ENCODE measurements at regions not wholly inside any gene's neighbourhood (a gene's known extent, or its start where the extent isn't known, plus 50 kb on each side); places are given as distances from the start of the nearest gene placed in this dataset.

DNA sequence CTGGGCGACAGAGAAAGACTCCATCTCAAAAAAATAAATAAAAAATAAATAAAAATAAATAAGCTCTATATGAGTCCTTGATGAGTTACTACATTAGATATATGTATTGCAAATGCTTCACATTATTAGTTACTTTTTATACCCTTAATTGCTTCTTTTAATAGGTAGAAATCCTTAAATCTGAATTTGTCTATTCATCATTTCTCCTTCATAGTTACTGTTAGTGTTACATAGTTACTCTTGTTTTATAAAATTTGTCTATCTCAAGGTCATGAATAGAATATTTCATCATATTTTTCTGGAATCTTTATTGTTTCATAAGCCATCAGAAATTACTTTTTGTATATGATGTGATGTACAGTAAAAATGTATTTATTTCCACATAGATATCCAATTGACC, 1624.8 kb upstream of the FLRT2 start:
- Mint-ChIP-seq H3K36me3 (no peaks in the 10 kb centered on the region), H3K27ac (no peak overlapping the region), H3K4me3 (no peak overlapping the region), H3K4me1 (no peaks in the 10 kb centered on the region), H3K9me3 (peaks cover 3 to 9% of the 10 kb centered on the region in 2 donors), H3K27me3 (ENCODE audit: low read depth in 2 of 2) (no peaks in the 10 kb centered on the region)
- Histone ChIP-seq H3K27me3 (ENCODE audit: control insufficient read depth, insufficient read depth, low read length) (no peaks in the 10 kb centered on the region), H3K4me3 (ENCODE audit: low read length) (no peak overlapping the region), H3K27ac (ENCODE audit: low read length) (no peak overlapping the region), H3K9me3 (ENCODE audit: control insufficient read depth, insufficient read depth, low read length) (no peaks in the 10 kb centered on the region), H3K36me3 (ENCODE audit: control insufficient read depth, insufficient read depth, low read length) (no peaks in the 10 kb centered on the region), H3K4me1 (ENCODE audit: control insufficient read depth, insufficient read depth, low read length) (no peaks in the 10 kb centered on the region)
- DNase-seq (no peak), ATAC-seq (no peak)
- intact Hi-C loops (cut with micrococcal nuclease): no loop called here
- no peak for TF ChIP-seq CTCF (IDR thresholded peaks at IDR 0.05)
- no CpG with 5 or more reads among the region's 1 CpG for WGBS (ENCODE audit: insufficient coverage)

- ATAC-seq: no peak
- Mint-ChIP-seq H3K9me3 (peaks cover 3 to 9% of the 10 kb centered on the region in 2 donors), H3K4me3 (no peak overlapping the region), H3K4me1 (no peaks in the 10 kb centered on the region), H3K36me3 (no peaks in the 10 kb centered on the region), H3K27me3 (ENCODE audit: low read depth in 2 of 2) (no peaks in the 10 kb centered on the region), H3K27ac (no peak overlapping the region)
- intact Hi-C loops (cut with micrococcal nuclease): no loop called here
- no peaks in the 10 kb centered on the region for H3K4me1 ChIP-seq (ENCODE audit: control insufficient read depth, insufficient read depth, low read length)
- no peaks in the 10 kb centered on the region for H3K36me3 ChIP-seq (ENCODE audit: control insufficient read depth, insufficient read depth, low read length)
- TF ChIP-seq CTCF (IDR thresholded peaks at IDR 0.05): no peak
- H3K27me3 ChIP-seq (ENCODE audit: control insufficient read depth, insufficient read depth, low read length): no peaks in the 10 kb centered on the region
- DNase-seq: no peak
- H3K4me3 ChIP-seq (ENCODE audit: low read length): no peak overlapping the region
- H3K9me3 ChIP-seq (ENCODE audit: control insufficient read depth, insufficient read depth, low read length): no peaks in the 10 kb centered on the region
- WGBS (ENCODE audit: insufficient coverage): 87% methylated on average over 3 of the region's 3 CpGs
- H3K27ac ChIP-seq (ENCODE audit: low read length): no peak overlapping the region
Measured at GRCh38 chr14:83908419-83908818, 1621.5 kb upstream of the FLRT2 start.

- Histone ChIP-seq H3K4me3 (ENCODE audit: low read length) (no peak overlapping the region), H3K27me3 (ENCODE audit: control insufficient read depth, insufficient read depth, low read length) (no peaks in the 10 kb centered on the region), H3K9me3 (ENCODE audit: control insufficient read depth, insufficient read depth, low read length) (no peaks in the 10 kb centered on the region), H3K27ac (ENCODE audit: low read length) (no peak overlapping the region), H3K36me3 (ENCODE audit: control insufficient read depth, insufficient read depth, low read length) (no peaks in the 10 kb centered on the region), H3K4me1 (ENCODE audit: control insufficient read depth, insufficient read depth, low read length) (no peaks in the 10 kb centered on the region)
- H3K4me3 Mint-ChIP-seq: no peak overlapping the region
- ATAC-seq (no peak), DNase-seq (no peak)
- H3K36me3 Mint-ChIP-seq: no peaks in the 10 kb centered on the region
- no peak overlapping the region for H3K27ac Mint-ChIP-seq
- intact Hi-C loops (cut with micrococcal nuclease): no loop called here
- no peak for TF ChIP-seq CTCF (IDR thresholded peaks at IDR 0.05)
- 93% methylated on average over 1 of the region's 1 CpG for WGBS (ENCODE audit: insufficient coverage)
- no peaks in the 10 kb centered on the region for H3K4me1 Mint-ChIP-seq
- H3K27me3 Mint-ChIP-seq (ENCODE audit: low read depth in 2 of 2): no peaks in the 10 kb centered on the region
- H3K9me3 Mint-ChIP-seq: peaks cover 8 to 13% of the 10 kb centered on the region in 2 donors
Measured at GRCh38 chr14:83909507-83909906, 1620.4 kb upstream of the FLRT2 start.

- Histone ChIP-seq H3K27ac (ENCODE audit: low read length) (no peak overlapping the region), H3K4me1 (ENCODE audit: control insufficient read depth, insufficient read depth, low read length) (no peaks in the 10 kb centered on the region), H3K27me3 (ENCODE audit: control insufficient read depth, insufficient read depth, low read length) (no peaks in the 10 kb centered on the region), H3K36me3 (ENCODE audit: control insufficient read depth, insufficient read depth, low read length) (no peaks in the 10 kb centered on the region), H3K9me3 (ENCODE audit: control insufficient read depth, insufficient read depth, low read length) (no peaks in the 10 kb centered on the region), H3K4me3 (ENCODE audit: low read length) (no peak overlapping the region)
- Mint-ChIP-seq H3K36me3 (no peaks in the 10 kb centered on the region), H3K27ac (no peak overlapping the region), H3K9me3 (peaks cover 11 to 16% of the 10 kb centered on the region in 2 donors), H3K4me3 (no peak overlapping the region), H3K4me1 (no peaks in the 10 kb centered on the region), H3K27me3 (ENCODE audit: low read depth in 2 of 2) (no peaks in the 10 kb centered on the region)
- ATAC-seq (no peak), DNase-seq (no peak)
- TF ChIP-seq CTCF (IDR thresholded peaks at IDR 0.05): no peak
- 55% methylated on average over 1 of the region's 1 CpG for WGBS (ENCODE audit: insufficient coverage)
- intact Hi-C loops (cut with micrococcal nuclease): no loop called here
Measured at GRCh38 chr14:83912032-83912642, 1617.8 kb upstream of the FLRT2 start.

Data from natural killer cell (primary cell).